BJ (cell line): ENCODE measurements at regions not wholly inside any gene's neighbourhood (a gene's known extent, or its start where the extent isn't known, plus 50 kb on each side); places are given as distances from the start of the nearest gene placed in this dataset.

Experiments used
- CTCF ChIA-PET: fragments of 350-600 bp; formaldehyde crosslinking; extraction: SDS; loops from one replicate; lab custom pipeline; 2021; ENCODE audit warnings: antibody characterized with exemption, inconsistent platforms; lab: Yijun Ruan, JAX
- POLR2A ChIA-PET: fragments of 300-600 bp; sonication (Branson Sonifier 250); formaldehyde crosslinking; extraction: SDS; loops from one replicate; lab custom pipeline; 2021; ENCODE audit warnings: antibody characterized with exemption; lab: Charles Lee
- DNase-seq: peaks from one replicate; pipeline ENCODE4 v3.0.0-alpha.2; 2011; ENCODE audit warnings: low read depth
- H3K27me3 ChIP-seq: 2 replicates; pipeline ENCODE4 v1.6.0; 2011; ENCODE audit warnings: low read length; ENCODE audit not compliant: control insufficient read depth, insufficient read depth
- H3K36me3 ChIP-seq: 2 replicates; pipeline ENCODE4 v1.5.1; 2011; ENCODE audit warnings: low read length; ENCODE audit not compliant: control insufficient read depth, insufficient read depth
- H3K4me3 ChIP-seq: 2 replicates; pipeline ENCODE4 v1.5.1; 2011; ENCODE audit warnings: low read depth, mild to moderate bottlenecking, control low read depth, low read length
- CTCF ChIP-seq: IDR thresholded peaks from 2 replicates; pipeline ENCODE4 v1.5.1; 2011; ENCODE audit warnings: low read depth, mild to moderate bottlenecking, control low read depth, inconsistent platforms, low read length, moderate library complexity; ENCODE audit not compliant: insufficient read depth

DNA sequence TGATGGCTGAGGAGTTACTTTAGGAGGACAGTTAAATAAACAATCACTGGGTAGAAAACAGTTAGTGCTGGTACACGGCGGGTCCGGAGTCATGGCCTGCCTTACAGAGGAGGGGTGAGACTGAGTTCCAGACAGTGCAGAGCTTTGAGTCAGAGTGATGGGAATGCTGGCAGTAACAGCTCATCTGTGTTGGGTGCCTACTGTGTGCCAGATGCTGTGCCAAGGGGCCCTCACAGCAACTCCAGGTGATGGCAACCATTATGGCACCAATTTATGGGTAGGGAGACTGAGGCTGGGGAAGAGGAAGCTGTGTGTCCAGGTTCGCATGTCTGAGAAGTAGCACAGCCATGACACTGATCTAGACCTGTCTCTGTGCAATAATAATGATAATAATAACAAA is 132.6 kb downstream of the CEBPB start:
- CTCF ChIA-PET: no interaction called here
- H3K27me3 ChIP-seq: no peaks in the 10 kb centered on the region
- no peaks in the 10 kb centered on the region for H3K36me3 ChIP-seq
- POLR2A ChIA-PET: no interaction called here
- H3K4me3 ChIP-seq: no peak overlapping the region
- TF ChIP-seq CTCF: no peak
- DNase-seq: no peak

GRCh38 chr20:50323777-50324775 is 133.4 kb downstream of the CEBPB start:
- H3K27me3 ChIP-seq: no peaks in the 10 kb centered on the region
- ChIA-PET POLR2A (no interaction called here), CTCF (no interaction called here)
- H3K36me3 ChIP-seq: no peaks in the 10 kb centered on the region
- TF ChIP-seq CTCF: no peak
- DNase-seq: no peak
- no peak overlapping the region for H3K4me3 ChIP-seq

DNA sequence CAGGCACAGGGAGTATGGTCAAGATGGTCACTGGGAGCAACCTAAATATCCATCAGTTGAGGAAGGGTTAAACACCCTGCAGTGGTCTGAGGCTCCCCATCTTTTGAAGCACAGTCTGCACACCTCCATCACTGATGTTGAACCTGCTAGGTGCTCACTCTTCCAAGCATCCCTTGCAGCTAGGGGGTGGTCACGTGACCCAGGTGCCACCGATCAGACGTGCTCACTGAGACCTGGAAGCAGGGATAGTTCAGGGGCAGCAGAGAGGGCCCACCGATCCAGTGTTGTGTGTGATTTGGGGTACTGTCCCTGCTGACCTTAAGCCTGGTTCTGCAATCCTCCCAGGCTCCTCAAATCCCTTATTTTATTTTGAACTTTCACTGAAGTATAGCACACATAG is 134.6 kb downstream of the CEBPB start:
- Histone ChIP-seq H3K36me3 (no peaks in the 10 kb centered on the region), H3K27me3 (no peaks in the 10 kb centered on the region), H3K4me3 (no peak overlapping the region)
- CTCF ChIA-PET: no interaction called here
- TF ChIP-seq CTCF: no peak
- no peak for DNase-seq
- POLR2A ChIA-PET: no interaction called here

- Histone ChIP-seq H3K4me3 (no peak overlapping the region), H3K36me3 (no peaks in the 10 kb centered on the region), H3K27me3 (no peaks in the 10 kb centered on the region)
- TF ChIP-seq CTCF: no peak
- ChIA-PET CTCF (no interaction called here), POLR2A (no interaction called here)
- DNase-seq: no peak
Measured at GRCh38 chr20:50325651-50326050, 135.0 kb downstream of the CEBPB start.

GRCh38 chr20:50327666-50328065 is 137.0 kb downstream of the CEBPB start:
- H3K36me3 ChIP-seq: no peaks in the 10 kb centered on the region
- CTCF ChIA-PET: interaction anchor here (0.6 to 1.0 kb wide), 2 partner anchors 12 to 125 kb away, joined by 3 read pairs; no protein-coding TSS in a partner anchor
- H3K4me3 ChIP-seq: no peak overlapping the region
- TF ChIP-seq CTCF: no peak
- H3K27me3 ChIP-seq: no peaks in the 10 kb centered on the region
- POLR2A ChIA-PET: no interaction called here
- DNase-seq: no peak
